ENCODE measurements at regions not wholly inside any gene's neighbourhood (a gene's known extent, or its start where the extent isn't known, plus 50 kb on each side); places are given as distances from the start of the nearest gene placed in this dataset.

DNA sequence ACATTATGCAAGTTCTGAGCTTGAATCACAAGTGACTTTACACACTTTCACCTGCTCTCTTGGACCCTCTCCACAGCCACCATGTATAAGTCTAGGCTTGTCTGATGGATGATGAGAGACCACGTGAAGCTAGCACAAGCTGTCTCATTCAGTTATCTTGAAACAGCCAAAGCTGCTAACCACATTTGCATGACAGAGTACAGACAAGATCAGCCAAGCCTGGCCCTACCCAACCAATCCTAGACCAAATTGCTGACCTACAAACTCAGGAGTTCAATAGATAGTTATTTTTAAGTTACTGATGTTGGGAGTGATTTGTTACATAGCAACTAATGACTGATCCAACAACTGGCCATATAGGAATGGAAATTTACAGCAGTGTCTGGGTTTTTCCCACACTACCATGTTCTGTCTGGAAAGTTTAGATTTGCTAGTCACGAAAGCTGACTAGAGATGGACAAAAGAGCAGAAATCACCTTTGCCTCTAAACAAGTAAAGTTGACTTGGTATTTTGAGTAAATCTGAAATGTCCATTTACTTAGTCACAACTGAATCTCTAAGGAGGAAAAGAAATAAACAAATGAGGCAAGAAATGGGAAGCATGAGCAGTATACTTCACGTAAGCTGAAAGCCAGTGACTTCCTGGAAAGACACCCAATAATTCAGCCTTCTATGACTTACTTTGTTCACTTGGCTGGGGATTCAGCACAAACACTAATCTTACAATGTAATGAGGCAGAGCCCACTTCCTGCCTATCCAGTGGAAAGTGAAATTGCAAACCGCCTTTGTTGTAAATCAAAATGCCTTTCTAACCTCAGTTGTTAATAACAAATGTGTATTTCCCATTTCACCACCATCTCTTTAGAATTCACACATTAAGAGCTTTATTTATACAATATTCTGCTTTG, 101.7 kb downstream of the FAM181B start:
- TF ChIP-seq POLR2A (IDR thresholded peaks at IDR 0.05) (no peak), CTCF (IDR thresholded peaks at IDR 0.05) (no peak), EP300 (IDR thresholded peaks at IDR 0.05) (no peak)

Data from sigmoid colon (tissue), 4 donors.